MM.1S (cell line): ENCODE measurements at regions not wholly inside any gene's neighbourhood (a gene's known extent, or its start where the extent isn't known, plus 50 kb on each side); places are given as distances from the start of the nearest gene placed in this dataset.

Source experiments
- DNase-seq: peaks from one replicate; pipeline ENCODE4 v3.0.0-alpha.2; 2015
- H2AFZ ChIP-seq: fragments of 300-600 bp; sonication (generic); 2 replicates; pipeline ENCODE4 v1.6.0; 2016; ENCODE audit warnings: antibody characterized with exemption, low read length
- H3F3A ChIP-seq: fragments of 300-600 bp; sonication (generic); 2 replicates; pipeline ENCODE4 v1.6.1; 2016; ENCODE audit warnings: mild to moderate bottlenecking, antibody characterized with exemption, low read length, moderate library complexity, mixed read lengths; ENCODE audit not compliant: insufficient read depth
- H3K27ac ChIP-seq: fragments of 300-600 bp; sonication (generic); 2 replicates; pipeline ENCODE4 v1.5.1; 2016; ENCODE audit warnings: mild to moderate bottlenecking, low read length
- H3K27me3 ChIP-seq: fragments of 300-600 bp; sonication (generic); replicated peaks from 2 replicates; pipeline ENCODE4 v1.6.0; 2016; ENCODE audit warnings: low read length; ENCODE audit not compliant: insufficient read depth
- H3K36me3 ChIP-seq: fragments of 300-600 bp; sonication (generic); replicated peaks from 2 replicates; pipeline ENCODE4 v1.6.1; 2016; ENCODE audit warnings: mild to moderate bottlenecking, low read length, mixed read lengths; ENCODE audit not compliant: insufficient read depth
- H3K4me1 ChIP-seq: fragments of 300-600 bp; sonication (generic); 2 replicates; pipeline ENCODE4 v1.6.1; 2016; ENCODE audit warnings: low read length, mixed read lengths
- H3K4me2 ChIP-seq: fragments of 300-600 bp; sonication (generic); 2 replicates; pipeline ENCODE4 v1.6.0; 2016; ENCODE audit warnings: low read depth, low read length
- H3K4me3 ChIP-seq: fragments of 300-600 bp; sonication (generic); 2 replicates; pipeline ENCODE4 v1.5.1; 2016; ENCODE audit warnings: low read length, mixed read lengths
- H3K79me2 ChIP-seq: fragments of 300-600 bp; sonication (generic); 2 replicates; pipeline ENCODE4 v1.6.1; 2016; ENCODE audit warnings: mixed run types, low read length, mixed read lengths
- H3K9ac ChIP-seq: fragments of 300-600 bp; sonication (generic); 2 replicates; pipeline ENCODE4 v1.6.1; 2016; ENCODE audit warnings: low read length, mixed read lengths
- H3K9me2 ChIP-seq: fragments of 300-600 bp; sonication (generic); replicated peaks from 2 replicates; pipeline ENCODE4 v1.6.1; 2016; ENCODE audit warnings: mild to moderate bottlenecking, low read length, mixed read lengths; ENCODE audit not compliant: insufficient read depth
- H3K9me3 ChIP-seq: fragments of 300-600 bp; sonication (generic); replicated peaks from 2 replicates; pipeline ENCODE4 v1.6.1; 2016; ENCODE audit warnings: mild to moderate bottlenecking, low read length, mixed read lengths; ENCODE audit not compliant: insufficient read depth
- H4K20me1 ChIP-seq: fragments of 300-600 bp; sonication (generic); 2 replicates; pipeline ENCODE4 v1.6.1; 2016; ENCODE audit warnings: mild to moderate bottlenecking, low read length, moderate library complexity, mixed read lengths; ENCODE audit not compliant: insufficient read depth
- CTCF ChIP-seq: fragments of 300-600 bp; sonication (generic); IDR thresholded peaks from 2 replicates; pipeline ENCODE4 v1.5.1; 2016; ENCODE audit warnings: antibody characterized with exemption, low read length, mixed read lengths
- EZH2 ChIP-seq: fragments of 300-600 bp; sonication (generic); optimal IDR thresholded peaks from 2 replicates; pipeline ENCODE3; 2017; ENCODE audit warnings: low read depth, mild to moderate bottlenecking, antibody characterized with exemption, low read length, mixed read lengths
- EZH2phosphoT487 ChIP-seq: fragments of 300-600 bp; sonication (generic); IDR thresholded peaks from 2 replicates; pipeline ENCODE4 v1.6.1; 2018; ENCODE audit warnings: antibody characterized with exemption, low read length

GRCh38 chr3:194038960-194039359, 97.0 kb upstream of the HES1 start:
- Histone ChIP-seq H3F3A (no peaks in the 10 kb centered on the region), H3K36me3 (no peaks in the 10 kb centered on the region), H4K20me1 (no peaks in the 10 kb centered on the region), H3K9me2 (no peaks in the 10 kb centered on the region), H3K9me3 (no peaks in the 10 kb centered on the region), H3K27ac (no peak overlapping the region), H3K4me3 (no peak overlapping the region), H3K4me1 (peaks cover 7% of the 10 kb centered on the region), H2AFZ (no peak overlapping the region), H3K27me3 (no peaks in the 10 kb centered on the region), H3K4me2 (no peak overlapping the region), H3K79me2 (no peaks in the 10 kb centered on the region), H3K9ac (no peak overlapping the region)
- TF ChIP-seq EZH2 (no peak), CTCF (no peak), EZH2phosphoT487 (no peak)
- DNase-seq = no peak

GRCh38 chr3:194040516-194041273, 95.3 kb upstream of the HES1 start:
- Histone ChIP-seq H2AFZ (peak overlapping the region; percentile 88), H3K9me3 (no peaks in the 10 kb centered on the region), H3K9me2 (no peaks in the 10 kb centered on the region), H4K20me1 (no peaks in the 10 kb centered on the region), H3K36me3 (no peaks in the 10 kb centered on the region), H3K27me3 (no peaks in the 10 kb centered on the region), H3K79me2 (no peaks in the 10 kb centered on the region), H3K27ac (no peak overlapping the region), H3F3A (no peaks in the 10 kb centered on the region), H3K9ac (no peak overlapping the region), H3K4me2 (peak overlapping the region; percentile 42), H3K4me1 (peaks cover 11% of the 10 kb centered on the region), H3K4me3 (no peak overlapping the region)
- DNase-seq = peak; percentile 49
- TF ChIP-seq EZH2 (no peak), CTCF (no peak), EZH2phosphoT487 (no peak)

GRCh38 chr3:194042927-194043326, 93.0 kb upstream of the HES1 start:
- H4K20me1 ChIP-seq = no peaks in the 10 kb centered on the region
- H3K9ac ChIP-seq = no peak overlapping the region
- H3K4me1 ChIP-seq = peaks cover 27% of the 10 kb centered on the region
- H3K4me3 ChIP-seq = no peak overlapping the region
- H3K9me2 ChIP-seq = no peaks in the 10 kb centered on the region
- H3K4me2 ChIP-seq = no peak overlapping the region
- DNase-seq = no peak
- H3F3A ChIP-seq = peaks cover 8% of the 10 kb centered on the region; the same call in 1 of the 2 replicates
- H2AFZ ChIP-seq = no peak overlapping the region
- no peaks in the 10 kb centered on the region for H3K9me3 ChIP-seq
- TF ChIP-seq CTCF = no peak
- TF ChIP-seq EZH2 = no peak
- TF ChIP-seq EZH2phosphoT487 = no peak
- H3K79me2 ChIP-seq = no peaks in the 10 kb centered on the region
- H3K27me3 ChIP-seq = no peaks in the 10 kb centered on the region
- H3K27ac ChIP-seq = no peak overlapping the region
- no peaks in the 10 kb centered on the region for H3K36me3 ChIP-seq
